ENCODE measurements at regions not wholly inside any gene's neighbourhood (a gene's known extent, or its start where the extent isn't known, plus 50 kb on each side); places are given as distances from the start of the nearest gene placed in this dataset.

GRCh38 chr13:89660752-89661151 is 1686.7 kb upstream of the MIR17HG start:
- TF ChIP-seq ZNF311 (tag by site-specific recombination; IDR thresholded peaks at IDR 0.05; ENCODE audit: borderline replicate concordance) (no peak), PRDM1 (tag by site-specific recombination; IDR thresholded peaks at IDR 0.05) (no peak), CTCF (tag by site-specific recombination; IDR thresholded peaks at IDR 0.05) (no peak), ZNF776 (tag by site-specific recombination; IDR thresholded peaks at IDR 0.05; ENCODE audit: borderline replicate concordance) (no peak), BCL11A (tag by site-specific recombination; IDR thresholded peaks at IDR 0.05; ENCODE audit: low read depth) (no peak), REST (tag by site-specific recombination; IDR thresholded peaks at IDR 0.05) (no peak), ZNF830 (tag by site-specific recombination; IDR thresholded peaks at IDR 0.05; ENCODE audit: low read depth) (no peak), ZBTB1 (tag by site-specific recombination; IDR thresholded peaks at IDR 0.05) (no peak)

Measured in HEK293 (cell line).